Transverse colon (tissue), 4 donors: ENCODE measurements at regions not wholly inside any gene's neighbourhood (a gene's known extent, or its start where the extent isn't known, plus 50 kb on each side); places are given as distances from the start of the nearest gene placed in this dataset.

ENCODE experiments used
- CTCF ChIP-seq, 5 experiments: fragments of 200-600 bp in 3 of 5; fragments of 450-650 bp in 2 of 5; sonication (generic) in 3 of 5; IDR thresholded peaks; 1 replicate in 2 of 5; 2 replicates in 3 of 5; pipeline ENCODE4 v1.5.1; 2016 to 2017; ENCODE audit warnings: antibody characterized with exemption in 5 of 5, inconsistent platforms in 3 of 5, mild to moderate bottlenecking in 2 of 5, moderate library complexity in 1 of 5
- EP300 ChIP-seq: sonication (generic); formaldehyde crosslinking; IDR thresholded peaks from one replicate; pipeline ENCODE4 v1.6.1; 2017; ENCODE audit warnings: antibody characterized with exemption, low read depth
- POLR2A ChIP-seq: fragments of 450-650 bp; IDR thresholded peaks from one replicate; pipeline ENCODE4 v1.6.1; 2016; ENCODE audit warnings: antibody characterized with exemption, mild to moderate bottlenecking, moderate library complexity
- POLR2AphosphoS5 ChIP-seq, 3 donors: sonication (generic); formaldehyde crosslinking; IDR thresholded peaks; one replicate each; pipeline ENCODE4 v1.6.1; 2016; ENCODE audit warnings: antibody characterized with exemption in 3 of 3

GRCh38 chr1:170806961-170807360 is 128.4 kb upstream of the MROH9 start:
- TF ChIP-seq CTCF (IDR thresholded peaks at IDR 0.05) (no peak), EP300 (no peak), POLR2A (no peak), POLR2AphosphoS5 (IDR thresholded peaks at IDR 0.05) (no peak)
